Sciatic nerve (tissue), 2 donors: ENCODE measurements at regions not wholly inside any gene's neighbourhood (a gene's known extent, or its start where the extent isn't known, plus 50 kb on each side); places are given as distances from the start of the nearest gene placed in this dataset.

ENCODE experiments used
- ATAC-seq: fragments of 200-7000 bp; cut with Tn5 transposase; one replicate; pipeline ENCODE4 v1.9.1; 2020; ENCODE audit warnings: mild to moderate bottlenecking, moderate library complexity
- DNase-seq: peaks from one replicate; pipeline ENCODE4 v3.0.0-alpha.2; 2020; ENCODE audit warnings: low spot score
- intact Hi-C: fragments of 100-400 bp; cut with DNase I; formaldehyde crosslinking; loops from one replicate; pipeline ENCODE4 v1.14.2; 2022
- donor health status: DM: no; HTN: no; CAD: no.
- donor health status: DM: no; HTN: no; CAD: no.

DNA sequence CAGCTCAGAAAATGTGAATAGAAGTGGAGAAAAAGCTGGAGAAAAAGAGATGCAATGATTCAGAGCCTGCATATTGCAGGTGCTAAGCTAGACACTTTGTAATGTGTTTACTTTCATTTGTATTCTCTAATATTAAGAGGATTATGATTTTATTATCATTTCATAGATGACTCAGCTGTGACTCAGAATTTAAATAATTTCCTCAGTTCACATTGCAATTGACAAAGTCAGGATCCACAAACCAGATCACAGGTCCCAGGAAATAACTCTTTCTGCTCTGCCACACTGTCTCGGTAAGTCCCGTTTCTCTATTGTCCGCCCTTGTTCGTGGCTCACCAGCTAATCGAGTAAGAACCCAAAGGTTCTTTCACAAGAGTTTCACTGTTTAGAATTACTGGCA lies 235.4 kb upstream of the MON1B start:
- DNase-seq (no peak), ATAC-seq (no peak)
- intact Hi-C loops = no loop called here

DNA sequence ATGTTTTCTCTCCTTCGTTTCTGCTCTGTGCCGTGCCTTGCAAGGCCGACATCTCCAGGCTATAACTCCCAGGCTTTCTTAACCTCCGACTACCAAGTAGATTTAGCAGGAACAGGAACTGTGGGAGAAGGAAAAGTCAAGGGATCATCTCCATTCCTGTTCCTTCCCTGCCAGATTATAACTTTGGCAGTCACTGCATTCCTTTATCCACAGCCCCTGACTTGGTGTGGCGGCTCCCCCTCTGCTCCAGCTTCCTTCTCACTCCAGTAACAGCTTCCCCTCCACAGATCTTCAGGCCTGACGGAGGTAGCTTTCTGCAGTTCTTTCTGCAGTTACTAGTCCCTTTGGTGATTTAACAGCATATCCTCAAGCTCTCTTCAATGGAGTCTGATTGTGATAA lies 234.6 kb upstream of the MON1B start:
- DNase-seq (no peak), ATAC-seq (no peak)
- intact Hi-C loops = no loop called here

DNA sequence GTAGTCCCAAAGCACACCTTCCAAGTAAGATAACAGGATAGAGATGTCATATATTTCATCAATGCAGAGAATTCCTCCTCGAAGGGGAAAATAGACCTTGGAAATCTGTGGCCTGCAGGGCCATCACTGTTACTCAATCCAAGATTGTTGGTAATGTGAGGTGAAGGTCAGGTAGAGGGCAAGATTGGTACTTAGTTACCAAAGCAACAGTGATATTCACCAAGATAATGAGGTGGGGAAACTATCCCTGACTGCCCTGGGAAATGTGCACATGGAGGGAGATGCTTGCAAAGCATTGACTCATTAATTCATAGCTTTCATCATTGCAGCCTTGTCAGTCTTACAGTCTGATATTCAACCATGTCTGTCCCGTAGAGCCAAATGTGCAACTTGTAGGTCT lies 234.1 kb upstream of the MON1B start:
- no peak for DNase-seq
- no peak for ATAC-seq
- intact Hi-C loops = no loop called here

DNA sequence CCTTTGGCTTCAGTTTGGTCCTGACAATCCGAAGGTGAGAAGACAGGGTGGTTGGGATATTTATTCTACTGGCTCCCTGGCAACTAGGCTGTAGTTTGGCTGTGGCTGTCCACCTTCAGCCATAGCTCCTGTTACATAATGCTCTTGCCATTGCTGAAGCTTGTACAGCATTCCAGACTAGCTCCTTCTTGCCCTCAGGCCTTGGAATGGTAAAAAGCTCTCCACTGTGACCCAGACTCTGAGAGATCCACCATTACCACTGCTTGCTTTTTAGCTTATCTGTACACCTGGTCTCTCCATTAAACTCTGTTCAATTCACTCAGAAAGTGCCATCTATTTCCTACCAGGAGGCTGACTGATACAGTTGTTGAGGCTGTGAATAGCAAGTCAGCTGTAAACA lies 231.8 kb upstream of the MON1B start:
- intact Hi-C loops = no loop called here

DNA sequence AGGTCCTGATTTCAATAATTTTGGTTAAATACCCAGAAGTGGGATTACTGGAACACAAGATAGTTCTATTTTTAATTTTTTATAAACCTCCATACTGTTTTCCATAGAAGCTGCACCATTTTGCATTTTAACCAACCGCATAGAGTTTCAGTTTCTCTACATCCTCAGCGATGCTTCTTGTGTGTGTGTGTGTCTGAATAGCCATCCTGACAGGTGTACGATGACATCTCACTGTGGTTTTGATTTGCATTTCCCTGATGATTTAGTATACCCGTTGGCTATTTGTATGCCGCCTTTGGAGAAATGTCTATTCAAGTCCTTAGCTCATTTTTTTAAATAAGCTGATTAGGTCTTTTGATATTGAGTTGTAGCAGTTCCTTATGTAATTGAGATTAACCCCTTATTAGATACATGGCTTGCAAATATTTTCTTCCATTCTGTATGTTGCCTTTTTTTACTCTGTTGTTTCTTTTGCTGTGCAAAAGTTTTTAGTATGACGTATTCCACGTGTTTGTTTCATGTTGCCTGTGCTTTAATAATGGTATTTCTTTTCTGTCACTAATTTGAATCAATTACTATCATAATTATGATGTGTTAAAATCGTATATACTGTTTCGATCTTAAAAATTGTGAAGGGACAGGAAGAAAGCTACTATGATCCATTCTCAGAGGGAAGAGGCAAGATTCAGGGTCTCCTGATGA lies 227.2 kb upstream of the MON1B start:
- intact Hi-C loops = no loop called here
- DNase-seq (no peak), ATAC-seq (no peak)

More for the DNA sequence above, 231.8 kb upstream of the MON1B start:
- DNase-seq = no peak
- no peak for ATAC-seq

DNA sequence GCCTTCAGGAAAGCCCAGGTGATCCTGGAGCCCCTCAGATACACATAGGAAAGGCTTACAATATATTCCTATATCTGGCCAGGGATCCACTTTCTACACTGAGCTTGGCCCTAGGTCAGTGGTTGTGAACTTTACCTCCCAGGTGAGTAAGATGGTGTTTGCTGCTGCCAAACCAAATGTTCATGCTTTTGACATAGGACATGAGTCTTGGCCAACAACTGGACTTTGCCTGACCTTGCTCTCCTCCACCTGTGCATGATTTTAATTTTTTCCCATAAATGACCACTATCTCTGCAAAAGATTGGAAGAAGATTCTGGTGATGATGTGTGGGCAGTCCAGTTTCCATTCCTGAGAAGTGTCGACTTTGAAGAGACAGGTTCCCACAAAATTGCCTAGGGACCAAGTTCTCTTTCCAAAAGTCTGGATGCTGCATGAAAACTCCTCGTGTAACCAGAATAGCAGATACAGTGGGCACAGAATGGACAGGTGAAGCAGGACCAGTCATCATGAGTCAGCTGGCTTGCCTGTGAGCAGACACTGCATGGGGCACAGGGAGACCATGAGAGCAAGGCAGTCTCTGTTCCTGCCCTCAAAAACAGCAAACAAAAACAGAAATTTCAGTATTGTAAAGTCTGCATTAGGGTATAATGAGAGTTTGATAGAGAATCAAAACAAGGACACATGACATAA lies 226.4 kb upstream of the MON1B start:
- intact Hi-C loops = no loop called here
- no peak for DNase-seq
- ATAC-seq = no peak

DNA sequence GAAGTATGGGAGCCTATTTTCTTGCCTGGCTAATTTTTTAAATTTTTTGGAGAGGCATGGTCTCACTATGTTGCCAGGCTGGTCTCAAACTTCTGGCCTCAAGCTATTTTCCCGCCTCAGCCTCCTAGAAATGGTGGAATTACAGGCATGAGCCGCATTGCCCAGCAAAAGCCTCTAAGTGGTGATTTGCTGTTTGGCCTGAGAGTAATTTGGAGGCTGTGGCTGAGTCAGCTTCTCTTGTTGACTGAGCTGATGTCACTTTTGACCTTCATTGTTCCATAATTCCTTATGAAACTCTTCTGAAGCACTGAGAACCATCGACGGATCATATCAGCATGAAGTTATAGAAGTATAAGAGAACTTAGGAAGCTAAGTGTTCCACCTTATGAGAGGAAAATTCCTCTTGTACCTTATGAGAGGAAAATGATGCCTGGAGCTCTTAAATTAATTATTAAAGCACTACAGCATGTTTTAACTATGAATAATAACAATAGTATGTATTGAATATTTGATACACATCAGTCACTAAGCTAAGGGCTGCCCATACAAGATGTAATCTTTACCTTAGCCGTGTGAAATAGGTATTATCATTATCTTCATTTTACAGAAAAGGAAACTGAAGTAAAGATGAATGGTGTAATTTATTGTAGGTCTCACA lies 220.8 kb upstream of the MON1B start:
- ATAC-seq (no peak), DNase-seq (no peak)
- intact Hi-C loops = no loop called here

DNA sequence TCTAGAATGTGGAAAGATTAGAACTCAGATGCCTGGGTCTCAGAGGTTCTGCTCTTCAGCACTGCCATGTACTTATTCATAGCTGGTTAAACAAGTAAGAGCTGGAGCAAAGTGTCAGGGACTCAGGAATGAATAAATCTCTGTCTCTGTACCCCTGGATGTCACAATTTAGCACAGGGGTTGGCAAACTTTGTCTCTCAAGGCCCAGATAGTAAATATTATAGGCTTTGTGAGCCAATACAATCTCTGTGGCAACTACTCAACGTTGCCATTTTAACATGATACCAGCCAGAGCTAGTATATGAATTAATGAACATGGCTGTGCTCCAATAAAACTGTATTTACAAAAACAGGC lies 220.3 kb upstream of the MON1B start:
- ATAC-seq = no peak
- intact Hi-C loops = no loop called here
- DNase-seq = no peak

DNA sequence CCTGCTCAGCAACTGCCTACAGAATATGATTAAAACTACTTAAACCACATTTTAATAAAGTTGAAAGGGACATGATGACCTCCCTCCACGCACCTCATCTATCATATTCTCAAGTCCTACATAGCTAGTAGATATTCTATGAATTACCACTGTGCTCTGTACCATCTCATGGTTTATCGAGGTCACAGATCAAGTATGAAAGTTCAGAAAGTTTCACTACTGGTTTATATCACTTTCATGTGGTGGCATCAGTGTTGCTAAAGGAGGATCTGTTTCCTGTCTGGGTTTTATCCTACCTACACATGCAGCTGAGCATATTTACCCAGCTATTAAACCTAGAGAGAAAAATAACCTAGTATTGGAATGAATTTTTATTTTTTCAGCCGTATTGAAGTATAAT lies 214.9 kb upstream of the MON1B start:
- ATAC-seq = no peak
- intact Hi-C loops = no loop called here

DNA sequence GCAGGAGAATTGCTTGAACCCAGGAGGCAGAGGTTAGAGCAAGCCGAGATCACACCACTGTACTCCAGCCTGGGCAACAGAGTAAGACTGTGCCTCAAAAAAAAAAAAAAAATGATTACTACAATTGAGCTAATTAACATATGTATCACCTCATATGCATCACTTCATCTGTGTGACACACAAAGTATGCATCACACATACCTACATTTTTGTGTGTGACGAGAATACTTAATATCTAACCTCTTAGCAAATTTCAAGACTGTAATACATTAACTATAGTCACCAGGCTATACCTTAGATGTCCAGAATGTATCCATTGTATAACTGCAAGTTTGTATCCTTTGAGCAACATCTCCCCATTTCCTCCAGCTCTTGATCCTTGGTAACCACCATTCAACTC lies 214.2 kb upstream of the MON1B start:
- no peak for DNase-seq
- ATAC-seq = no peak
- intact Hi-C loops = no loop called here

More for the DNA sequence above, 214.9 kb upstream of the MON1B start:
- no peak for DNase-seq

DNA sequence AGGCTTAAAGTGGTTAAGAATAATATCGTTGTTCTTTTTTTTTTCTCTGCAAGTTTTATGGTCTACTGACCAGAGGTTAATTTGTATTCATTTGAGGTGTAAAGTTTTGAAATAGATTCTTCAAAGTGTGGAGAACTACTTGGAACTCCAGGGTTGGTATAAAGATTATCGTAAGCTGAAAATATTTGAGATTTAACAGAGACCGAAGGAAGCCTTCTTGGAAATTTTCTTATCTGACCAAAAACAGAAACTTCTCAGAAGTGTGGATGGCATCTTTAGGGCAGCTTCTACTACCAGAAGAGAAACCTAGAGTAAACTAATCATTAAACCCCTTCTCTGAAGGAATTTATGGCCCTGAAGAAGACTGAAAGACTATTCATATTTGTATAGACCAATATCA lies 206.8 kb upstream of the MON1B start:
- DNase-seq (no peak), ATAC-seq (no peak)
- intact Hi-C loops = no loop called here

DNA sequence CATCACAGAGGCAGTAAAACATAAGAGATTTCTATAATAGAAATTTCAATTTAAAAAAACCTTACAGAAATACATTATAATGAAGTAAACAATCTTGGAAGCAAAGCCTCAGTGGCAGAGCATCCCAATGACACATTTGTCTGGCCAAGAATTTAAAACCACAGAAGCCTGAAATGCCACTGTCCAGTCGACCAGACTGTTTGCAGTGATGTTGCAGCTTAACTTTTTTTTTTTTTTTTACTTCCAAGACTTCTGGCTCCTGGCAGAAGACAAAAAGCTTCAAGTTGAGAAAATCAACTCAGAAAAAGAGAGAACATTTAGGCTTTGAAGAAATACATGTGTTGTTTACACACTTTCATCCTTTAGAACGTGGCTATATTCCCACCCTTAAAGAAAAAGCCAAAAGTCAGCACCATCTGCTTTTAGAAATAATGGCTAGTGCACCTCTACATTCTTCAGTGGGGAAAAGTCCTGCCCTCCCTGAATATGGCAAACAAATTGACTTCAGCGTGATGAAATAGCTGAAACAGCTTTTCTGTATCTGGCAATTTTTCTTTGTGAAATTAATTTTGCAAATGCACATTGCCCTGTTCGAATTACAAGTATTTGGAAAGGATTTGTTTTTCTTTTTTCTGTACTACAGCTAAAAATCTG lies 205.5 kb upstream of the MON1B start:
- DNase-seq (no peak), ATAC-seq (no peak)
- intact Hi-C loops = no loop called here

DNA sequence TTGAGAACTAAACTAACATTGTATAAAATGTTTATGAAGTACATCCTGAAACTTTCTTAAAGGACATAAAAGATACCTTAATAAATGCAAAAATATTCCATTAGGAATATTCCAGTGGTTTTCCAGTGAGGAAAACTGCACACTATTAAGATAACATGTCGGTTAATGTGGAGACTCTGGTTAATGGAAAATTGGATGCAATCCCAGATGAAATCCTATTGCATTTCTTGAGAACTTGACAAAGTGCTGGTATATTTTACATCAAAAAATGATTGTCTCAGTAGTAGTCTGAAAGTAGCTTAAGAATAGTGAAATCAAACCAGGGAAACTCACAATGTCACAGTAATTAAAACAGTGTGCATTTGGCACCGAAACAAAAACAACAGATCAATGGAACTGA lies 202.5 kb upstream of the MON1B start:
- DNase-seq = no peak
- ATAC-seq = no peak
- intact Hi-C loops = no loop called here

DNA sequence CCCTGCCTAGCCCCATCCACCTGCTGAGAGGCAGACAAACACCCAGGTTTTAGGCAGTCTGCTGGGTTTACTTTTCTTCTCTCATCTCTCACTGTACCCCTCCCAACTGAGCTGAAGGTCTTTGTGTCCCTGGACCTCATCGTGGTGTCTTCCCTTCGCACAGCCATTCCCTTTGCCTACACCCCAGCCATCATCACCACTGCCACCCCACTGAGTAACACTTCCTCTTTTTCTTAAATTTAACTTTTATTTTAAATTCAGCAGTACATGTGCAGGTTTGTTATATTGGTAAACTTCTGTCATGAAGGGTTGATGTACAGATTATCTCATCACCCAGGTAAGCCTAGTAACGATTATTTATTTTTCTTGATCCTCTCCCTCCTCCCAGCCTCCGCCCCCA lies 188.3 kb upstream of the MON1B start:
- ATAC-seq (no peak), DNase-seq (no peak)
- intact Hi-C loops = no loop called here

DNA sequence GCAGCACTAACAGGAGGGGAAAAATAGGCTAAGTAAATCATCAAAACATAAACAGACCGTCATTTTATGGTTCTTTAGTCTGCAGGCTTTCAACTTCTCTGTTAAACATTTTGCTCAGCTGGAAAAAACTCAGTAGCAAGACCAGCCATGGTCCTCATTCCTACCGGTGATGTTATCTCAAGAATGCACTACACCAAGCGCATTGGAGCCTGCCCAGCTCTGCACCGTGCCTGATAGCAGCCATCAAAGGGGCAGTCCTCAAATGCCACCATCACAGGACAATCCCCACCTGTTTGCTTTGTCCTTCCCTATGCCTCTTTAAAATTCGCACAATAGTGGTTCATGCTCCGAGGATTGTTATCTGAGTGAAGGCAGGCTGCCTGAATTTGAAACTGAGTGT lies 181.5 kb upstream of the MON1B start:
- no peak for ATAC-seq
- intact Hi-C loops = no loop called here
- no peak for DNase-seq

DNA sequence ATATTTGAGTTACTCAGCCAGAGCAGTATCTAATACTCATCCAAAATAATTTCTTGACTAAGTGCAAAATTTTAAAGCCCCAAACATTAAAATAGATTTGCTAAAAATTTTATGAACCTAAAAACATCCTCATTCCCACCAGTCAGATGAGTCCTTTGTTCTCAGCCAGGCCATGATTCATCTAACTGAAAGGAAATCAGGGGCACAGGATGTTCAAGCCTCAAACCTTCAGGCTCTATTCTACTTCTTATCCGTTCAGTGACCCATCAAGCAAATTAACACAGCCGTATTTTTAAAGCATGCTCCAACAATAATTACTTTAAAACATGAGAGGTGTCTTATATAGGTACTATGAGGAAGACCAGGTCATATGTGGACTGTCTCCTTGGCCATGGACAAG lies 176.5 kb upstream of the MON1B start:
- intact Hi-C loops = no loop called here
- DNase-seq = no peak
- no peak for ATAC-seq

DNA sequence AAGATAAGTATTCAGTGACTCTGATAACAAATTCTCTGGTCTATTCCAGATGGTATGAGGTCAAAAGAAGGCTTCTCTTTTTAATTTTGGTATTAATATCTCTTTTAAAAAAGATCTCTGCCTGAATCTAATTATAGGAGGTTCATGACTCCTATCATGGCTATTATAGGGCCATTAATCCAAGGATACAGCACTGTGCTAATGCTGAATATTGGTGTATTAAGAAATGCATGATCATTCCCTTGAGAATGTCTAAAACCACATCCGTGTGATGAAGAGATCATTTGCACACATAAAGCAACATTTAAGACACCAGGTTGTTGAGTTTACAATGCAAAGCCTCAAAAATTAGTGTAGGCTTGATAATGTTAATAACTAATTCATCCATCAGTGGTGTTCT lies 160.4 kb upstream of the MON1B start:
- no peak for ATAC-seq
- DNase-seq = no peak
- intact Hi-C loops = no loop called here

DNA sequence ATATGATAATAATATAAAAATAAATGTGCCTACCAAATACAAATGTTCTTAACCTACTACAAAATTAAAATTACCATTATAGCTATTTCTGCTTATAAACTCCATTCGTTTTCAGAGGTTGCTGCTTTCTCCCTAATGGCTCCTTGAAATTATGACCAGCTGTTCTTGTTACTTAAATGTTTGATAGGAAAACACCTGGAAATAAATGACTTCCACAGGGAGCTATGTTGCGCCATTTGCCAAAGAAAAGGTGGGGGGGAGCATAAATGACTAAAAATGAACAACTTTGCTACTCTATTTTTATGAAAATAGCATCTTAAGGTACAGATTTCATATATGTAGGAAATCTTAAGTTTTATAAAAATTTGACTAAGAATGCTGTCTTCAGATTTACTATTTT lies 157.5 kb upstream of the MON1B start:
- intact Hi-C loops = no loop called here
- no peak for DNase-seq
- no peak for ATAC-seq

DNA sequence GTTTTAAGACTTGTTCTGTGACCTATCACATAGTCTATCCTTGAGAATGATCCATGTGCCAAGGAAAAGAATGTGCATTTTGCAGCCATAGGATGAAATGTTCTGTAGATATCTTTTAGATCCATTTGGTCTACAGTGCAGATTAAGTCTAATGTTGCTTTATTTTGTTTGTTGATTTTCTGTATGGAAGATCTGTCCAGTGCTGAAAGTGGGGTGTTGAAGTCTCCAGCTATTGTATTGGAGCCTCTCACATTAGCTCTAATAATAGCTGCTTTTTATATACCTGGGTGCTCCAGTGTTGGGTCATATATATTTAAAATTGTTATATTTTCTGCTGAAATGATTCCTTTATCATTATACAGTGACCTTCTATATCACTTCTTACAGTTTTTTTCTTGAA lies 155.6 kb upstream of the MON1B start:
- intact Hi-C loops = no loop called here
- DNase-seq (no peak), ATAC-seq (no peak)

DNA sequence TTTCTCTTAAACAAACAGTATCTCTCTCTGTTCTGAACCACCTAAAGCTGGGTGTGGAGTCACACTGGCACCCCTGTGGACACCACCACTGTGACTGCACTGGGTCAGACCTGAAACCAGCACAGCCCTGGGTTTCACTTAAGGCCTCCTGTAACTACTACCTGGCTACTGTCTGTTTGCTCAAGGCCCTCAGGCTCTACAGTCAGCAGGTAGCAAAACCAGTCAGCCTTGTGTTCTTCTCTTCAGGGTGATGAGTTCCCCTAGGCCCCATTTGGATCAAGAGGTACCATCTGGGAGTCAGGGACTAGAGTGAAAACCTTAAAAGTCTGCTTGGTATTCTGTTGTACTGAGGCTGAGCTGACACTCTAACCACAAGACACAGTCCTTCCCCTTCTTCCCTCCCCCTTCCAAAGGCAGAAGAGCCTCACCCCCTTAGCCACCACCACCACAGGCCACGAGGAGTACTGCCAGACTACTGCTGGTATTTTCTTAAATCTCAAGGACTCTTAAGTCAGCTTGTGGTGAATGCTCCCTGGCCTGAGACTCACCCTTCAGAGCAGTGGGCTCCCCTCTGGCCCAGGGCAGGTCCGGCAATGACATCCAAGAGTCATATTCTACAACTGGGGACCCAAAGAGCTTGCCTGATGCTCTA lies 153.2 kb upstream of the MON1B start:
- intact Hi-C loops = no loop called here
- no peak for DNase-seq
- ATAC-seq = no peak
